ENCODE measurements at regions not wholly inside any gene's neighbourhood (a gene's known extent, or its start where the extent isn't known, plus 50 kb on each side); places are given as distances from the start of the nearest gene placed in this dataset.

- Histone ChIP-seq H3K9me3 (replicated peaks; ENCODE audit: control insufficient read depth, insufficient read depth, low read length) (no peaks in the 10 kb centered on the region), H3K4me2 (ENCODE audit: control insufficient read depth, insufficient read depth) (no peak overlapping the region), H4K20me1 (ENCODE audit: control insufficient read depth, insufficient read depth) (no peaks in the 10 kb centered on the region), H3K36me3 (ENCODE audit: control insufficient read depth in 2 of 2, insufficient read depth in 2 of 2, low read length in 1 of 2) (no peaks in the 10 kb centered on the region), H2AFZ (ENCODE audit: control insufficient read depth, low read depth, low read length) (no peak overlapping the region), H3K79me2 (ENCODE audit: control insufficient read depth, insufficient read depth, low read length) (no peaks in the 10 kb centered on the region), H3K9ac (ENCODE audit: control insufficient read depth, insufficient read depth, low read length) (no peak overlapping the region), H3K4me1 (ENCODE audit: control insufficient read depth, insufficient read depth, low read length) (no peaks in the 10 kb centered on the region), H3K4me3 (no peak overlapping the region), H3K27me3 (replicated peaks in 1 of 2; ENCODE audit: control insufficient read depth in 2 of 2, insufficient read depth in 2 of 2, low read length in 1 of 2) (no peaks in the 10 kb centered on the region), H3K27ac (ENCODE audit: control insufficient read depth, insufficient read depth) (no peak overlapping the region)
- ATAC-seq (no peak), DNase-seq (ENCODE audit: low read depth, low spot score) (no peak), FAIRE-seq (no peak)
- WGBS (ENCODE audit: insufficient coverage, insufficient replicate concordance, low lambda C conversion rate, missing lambda C conversion rate), result 29% methylated on average over 5 of the region's 5 CpGs
- TF ChIP-seq FOXK2 (IDR thresholded peaks at IDR 0.05) (no peak), TARDBP (IDR thresholded peaks at IDR 0.05; ENCODE audit: borderline replicate concordance) (no peak), ZNF24 (IDR thresholded peaks at IDR 0.05) (no peak), ATF7 (IDR thresholded peaks at IDR 0.05; ENCODE audit: low read depth) (no peak), ZBTB33 (IDR thresholded peaks at IDR 0.05) (no peak)
- TF ChIP-seq, protein P1, sequence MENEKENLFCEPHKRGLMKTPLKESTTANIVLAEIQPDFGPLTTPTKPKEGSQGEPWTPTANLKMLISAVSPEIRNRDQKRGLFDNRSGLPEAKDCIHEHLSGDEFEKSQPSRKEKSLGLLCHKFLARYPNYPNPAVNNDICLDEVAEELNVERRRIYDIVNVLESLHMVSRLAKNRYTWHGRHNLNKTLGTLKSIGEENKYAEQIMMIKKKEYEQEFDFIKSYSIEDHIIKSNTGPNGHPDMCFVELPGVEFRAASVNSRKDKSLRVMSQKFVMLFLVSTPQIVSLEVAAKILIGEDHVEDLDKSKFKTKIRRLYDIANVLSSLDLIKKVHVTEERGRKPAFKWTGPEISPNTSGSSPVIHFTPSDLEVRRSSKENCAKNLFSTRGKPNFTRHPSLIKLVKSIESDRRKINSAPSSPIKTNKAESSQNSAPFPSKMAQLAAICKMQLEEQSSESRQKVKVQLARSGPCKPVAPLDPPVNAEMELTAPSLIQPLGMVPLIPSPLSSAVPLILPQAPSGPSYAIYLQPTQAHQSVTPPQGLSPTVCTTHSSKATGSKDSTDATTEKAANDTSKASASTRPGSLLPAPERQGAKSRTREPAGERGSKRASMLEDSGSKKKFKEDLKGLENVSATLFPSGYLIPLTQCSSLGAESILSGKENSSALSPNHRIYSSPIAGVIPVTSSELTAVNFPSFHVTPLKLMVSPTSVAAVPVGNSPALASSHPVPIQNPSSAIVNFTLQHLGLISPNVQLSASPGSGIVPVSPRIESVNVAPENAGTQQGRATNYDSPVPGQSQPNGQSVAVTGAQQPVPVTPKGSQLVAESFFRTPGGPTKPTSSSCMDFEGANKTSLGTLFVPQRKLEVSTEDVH (IDR thresholded peaks at IDR 0.05; ENCODE audit: low read depth, partially characterized antibody), result no peak
- CTCF ChIA-PET, result no interaction called here
- RAD21 ChIA-PET (ENCODE audit: unreplicated experiment), result no interaction called here
- intact Hi-C loops (cut with micrococcal nuclease; ENCODE audit: unreplicated experiment), result no loop called here
- POLR2A ChIA-PET, result no interaction called here
- no TSS peak for BruUV-seq (replicated peaks)
- in situ Hi-C loops (cut with MboI), result no loop called here
- SMC1A ChIA-PET (ENCODE audit: uncharacterized antibody, unreplicated experiment), result no interaction called here
These were observed 321.2 kb downstream of the DCDC2C start for GRCh38 chr2:4024605-4025004.

Measured in GM12878 (cell line).